PC-9 (cell line): ENCODE measurements at regions not wholly inside any gene's neighbourhood (a gene's known extent, or its start where the extent isn't known, plus 50 kb on each side); places are given as distances from the start of the nearest gene placed in this dataset.

Source experiments
- BruUV-seq: library from RNA; stranded (reverse); fragments of 400-500 nt; replicated peaks from 2 replicates; lab custom pipeline; 2021; lab: Mats Ljungman, UMichigan
- CTCF ChIA-PET: fragments of 300-600 bp; sonication (Branson Sonifier 250); formaldehyde crosslinking; loops from one replicate; lab custom pipeline; 2022; ENCODE audit warnings: antibody characterized with exemption; lab: Charles Lee
- POLR2A ChIA-PET: fragments of 300-600 bp; sonication (Branson Sonifier 250); formaldehyde crosslinking; loops from one replicate; lab custom pipeline; 2022; ENCODE audit warnings: antibody characterized with exemption; ENCODE audit not compliant: unreplicated experiment; lab: Charles Lee
- DNase-seq, 2 experiments: peaks; one replicate each; pipeline versions ENCODE4 v3.0.0 to v3.0.0-alpha.2; 2015 to 2022; ENCODE audit warnings: mixed read lengths in 1 of 2
- H2AFZ ChIP-seq: fragments of 200-600 bp; sonication (generic); 2 replicates; pipeline ENCODE4 v1.8.1; 2017; ENCODE audit warnings: antibody characterized with exemption
- H3F3A ChIP-seq: fragments of 200-600 bp; sonication (generic); 2 replicates; pipeline ENCODE4 v1.8.1; 2017; ENCODE audit warnings: antibody characterized with exemption, mild to moderate bottlenecking, low read depth; ENCODE audit not compliant: insufficient read depth
- H3K27ac ChIP-seq: fragments of 200-600 bp; sonication (generic); 2 replicates; pipeline ENCODE4 v1.6.1; 2016; ENCODE audit warnings: mixed run types
- H3K27me3 ChIP-seq: fragments of 200-600 bp; sonication (generic); 2 replicates; pipeline ENCODE4 v1.6.1; 2016; ENCODE audit warnings: low read depth, mixed run types; ENCODE audit not compliant: insufficient read depth
- H3K36me3 ChIP-seq: fragments of 200-600 bp; sonication (generic); 2 replicates; pipeline ENCODE4 v1.6.1; 2016; ENCODE audit warnings: low read depth, mixed run types
- H3K4me1 ChIP-seq: fragments of 200-600 bp; sonication (generic); replicated peaks from 2 replicates; pipeline ENCODE4 v1.6.1; 2016; ENCODE audit warnings: mixed run types; ENCODE audit not compliant: insufficient read depth
- H3K4me2 ChIP-seq: fragments of 200-600 bp; sonication (generic); 2 replicates; pipeline ENCODE4 v1.6.1; 2017; ENCODE audit warnings: mixed run types
- H3K4me3 ChIP-seq: fragments of 200-600 bp; sonication (generic); 2 replicates; pipeline ENCODE4 v1.6.1; 2016; ENCODE audit warnings: mixed run types
- H3K79me2 ChIP-seq: fragments of 200-600 bp; sonication (generic); 2 replicates; pipeline ENCODE4 v1.6.1; 2017; ENCODE audit warnings: low read depth, mixed run types
- H3K9me2 ChIP-seq: fragments of 200-600 bp; sonication (generic); 2 replicates; pipeline ENCODE4 v1.8.1; 2017; ENCODE audit warnings: mild to moderate bottlenecking; ENCODE audit not compliant: insufficient read depth
- H3K9me3 ChIP-seq: fragments of 200-600 bp; sonication (generic); 2 replicates; pipeline ENCODE4 v1.8.1; 2016; ENCODE audit warnings: low read depth; ENCODE audit not compliant: insufficient read depth
- H4K20me1 ChIP-seq: fragments of 200-600 bp; sonication (generic); 2 replicates; pipeline ENCODE4 v1.8.1; 2017; ENCODE audit not compliant: insufficient read depth
- EZH2 ChIP-seq: fragments of 200-600 bp; sonication (generic); IDR thresholded peaks from 2 replicates; pipeline ENCODE4 v1.8.0; 2017; ENCODE audit warnings: antibody characterized with exemption, low read depth
- intact Hi-C: fragments of 100-400 bp; cut with micrococcal nuclease; formaldehyde crosslinking; loops from one replicate; pipeline ENCODE4 v1.10.0; 2022; ENCODE audit not compliant: unreplicated experiment
- TF ChIP-seq, protein P1 (sequence below): fragments of 200-600 bp; sonication (generic); conservative IDR thresholded peaks from 2 replicates; pipeline ENCODE4 v1.6.1; 2017; ENCODE audit warnings: mixed run types, antibody characterized with exemption, mild to moderate bottlenecking, moderate library complexity

DNA sequence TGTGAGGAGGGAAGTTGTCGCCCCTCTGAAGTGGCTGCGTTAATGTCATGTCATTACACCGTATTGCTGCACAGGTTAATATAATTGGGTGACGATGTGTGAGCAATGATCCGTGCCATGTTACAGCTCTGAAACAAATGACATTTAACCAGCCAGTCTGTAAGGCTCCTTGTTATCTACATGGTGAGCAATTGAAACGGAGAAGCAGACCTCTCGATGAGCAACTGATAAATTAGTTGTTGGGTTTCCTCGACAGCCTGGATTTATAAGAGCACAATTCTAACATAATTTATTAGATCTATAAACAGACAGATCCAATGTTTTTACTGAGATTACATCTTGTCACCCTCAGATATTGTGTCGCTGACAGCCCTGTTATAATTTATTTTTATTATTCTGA is 49.9 kb upstream of the MAFB start:
- Histone ChIP-seq H3K9me3 (no peaks in the 10 kb centered on the region), H3F3A (no peaks in the 10 kb centered on the region), H3K79me2 (no peaks in the 10 kb centered on the region), H3K36me3 (no peaks in the 10 kb centered on the region), H2AFZ (no peak overlapping the region), H3K9me2 (no peaks in the 10 kb centered on the region), H3K4me3 (no peak overlapping the region), H3K27me3 (peaks cover 66% of the 10 kb centered on the region), H3K4me2 (no peak overlapping the region), H3K27ac (no peak overlapping the region), H3K4me1 (no peaks in the 10 kb centered on the region), H4K20me1 (no peaks in the 10 kb centered on the region; the same call in 1 of the 2 replicates)
- no TSS peak for BruUV-seq
- DNase-seq, result no peak
- TF ChIP-seq EZH2, result no peak
- TF ChIP-seq, protein P1, sequence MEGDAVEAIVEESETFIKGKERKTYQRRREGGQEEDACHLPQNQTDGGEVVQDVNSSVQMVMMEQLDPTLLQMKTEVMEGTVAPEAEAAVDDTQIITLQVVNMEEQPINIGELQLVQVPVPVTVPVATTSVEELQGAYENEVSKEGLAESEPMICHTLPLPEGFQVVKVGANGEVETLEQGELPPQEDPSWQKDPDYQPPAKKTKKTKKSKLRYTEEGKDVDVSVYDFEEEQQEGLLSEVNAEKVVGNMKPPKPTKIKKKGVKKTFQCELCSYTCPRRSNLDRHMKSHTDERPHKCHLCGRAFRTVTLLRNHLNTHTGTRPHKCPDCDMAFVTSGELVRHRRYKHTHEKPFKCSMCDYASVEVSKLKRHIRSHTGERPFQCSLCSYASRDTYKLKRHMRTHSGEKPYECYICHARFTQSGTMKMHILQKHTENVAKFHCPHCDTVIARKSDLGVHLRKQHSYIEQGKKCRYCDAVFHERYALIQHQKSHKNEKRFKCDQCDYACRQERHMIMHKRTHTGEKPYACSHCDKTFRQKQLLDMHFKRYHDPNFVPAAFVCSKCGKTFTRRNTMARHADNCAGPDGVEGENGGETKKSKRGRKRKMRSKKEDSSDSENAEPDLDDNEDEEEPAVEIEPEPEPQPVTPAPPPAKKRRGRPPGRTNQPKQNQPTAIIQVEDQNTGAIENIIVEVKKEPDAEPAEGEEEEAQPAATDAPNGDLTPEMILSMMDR, result no peak
- ChIA-PET CTCF (no interaction called here), POLR2A (no interaction called here)
- intact Hi-C loops, result no loop called here

DNA sequence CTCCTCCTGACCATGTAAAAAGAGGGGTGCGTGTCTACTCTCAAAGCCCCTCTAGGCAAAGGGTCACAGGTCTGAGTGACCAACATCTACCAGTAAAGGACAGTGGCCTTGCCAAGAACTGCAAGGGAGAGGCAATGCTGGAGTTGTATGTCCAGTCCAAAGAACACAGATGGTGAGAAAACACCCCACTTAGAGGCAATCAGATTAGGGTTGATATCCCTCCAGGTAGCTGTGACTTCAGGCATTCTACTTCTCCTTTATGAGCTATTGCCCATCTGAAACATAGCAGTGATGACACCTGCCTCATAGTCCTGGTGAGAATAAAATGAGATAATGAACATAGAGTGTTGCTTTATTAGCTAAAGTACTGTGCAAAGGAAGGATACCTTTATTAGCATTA is 50.8 kb upstream of the MAFB start:
- Histone ChIP-seq H3K79me2 (no peaks in the 10 kb centered on the region), H3K4me3 (no peak overlapping the region), H2AFZ (no peak overlapping the region), H3K9me2 (no peaks in the 10 kb centered on the region), H3K4me1 (no peaks in the 10 kb centered on the region), H3K9me3 (no peaks in the 10 kb centered on the region), H3K4me2 (no peak overlapping the region), H3K27me3 (peaks cover 75% of the 10 kb centered on the region), H3K36me3 (no peaks in the 10 kb centered on the region), H4K20me1 (no peaks in the 10 kb centered on the region; the same call in 1 of the 2 replicates), H3K27ac (no peak overlapping the region), H3F3A (no peaks in the 10 kb centered on the region)
- TF ChIP-seq, protein P1, result no peak
- no peak for TF ChIP-seq EZH2
- DNase-seq, result no peak
- BruUV-seq, result no TSS peak
- ChIA-PET CTCF (no interaction called here), POLR2A (no interaction called here)
- intact Hi-C loops, result no loop called here

DNA sequence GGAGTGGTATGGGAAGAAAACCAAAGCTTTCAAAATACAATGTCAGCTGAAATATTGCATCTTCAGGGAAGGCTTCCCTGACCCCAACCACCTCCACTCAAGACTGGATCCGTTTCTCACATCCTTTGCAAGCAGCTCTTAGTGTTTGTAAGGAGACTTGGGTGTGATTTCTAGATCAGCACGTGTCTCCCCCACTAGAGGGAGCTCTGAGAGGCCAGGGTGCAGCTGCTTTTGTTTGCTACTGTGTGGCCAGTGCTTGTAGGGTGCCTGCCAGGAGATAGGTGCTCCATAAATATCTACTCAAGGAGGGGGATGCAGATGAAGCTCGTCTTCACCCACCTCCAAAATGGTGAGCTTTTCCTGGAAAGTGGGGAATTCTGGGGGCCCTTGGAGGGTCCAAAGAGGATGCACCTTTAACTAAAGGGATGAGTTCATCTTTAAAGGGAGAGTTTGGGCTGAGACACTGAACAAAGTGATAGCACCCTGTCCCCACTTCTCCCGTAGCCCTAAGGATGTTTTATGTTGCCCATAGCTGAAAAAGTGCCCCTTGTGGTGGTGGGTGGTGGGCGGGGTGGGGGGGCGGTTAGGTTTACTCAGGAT is 52.6 kb upstream of the MAFB start:
- intact Hi-C loops, result no loop called here
- no peaks in the 10 kb centered on the region for H3K9me3 ChIP-seq
- H3K36me3 ChIP-seq, result no peaks in the 10 kb centered on the region
- CTCF ChIA-PET, result interaction anchor here (0.5 to 1.1 kb wide), 3 partner anchors 21 to 283 kb away, joined by 3 to 5 read pairs (median 3); no protein-coding TSS in a partner anchor
- no peak overlapping the region for H3K4me3 ChIP-seq
- H2AFZ ChIP-seq, result no peak overlapping the region
- H3K27ac ChIP-seq, result no peak overlapping the region
- TF ChIP-seq, protein P1, result peak; percentile 74
- no peak for TF ChIP-seq EZH2
- DNase-seq, result peak in 1 of 2 experiments; percentile 15
- peaks cover 87% of the 10 kb centered on the region for H3K27me3 ChIP-seq
- no peaks in the 10 kb centered on the region for H3K4me1 ChIP-seq
- no TSS peak for BruUV-seq
- no peaks in the 10 kb centered on the region for H3F3A ChIP-seq
- no peaks in the 10 kb centered on the region for H3K79me2 ChIP-seq
- no peaks in the 10 kb centered on the region for H3K9me2 ChIP-seq
- H3K4me2 ChIP-seq, result no peak overlapping the region
- no peaks in the 10 kb centered on the region; the same call in 1 of the 2 replicates for H4K20me1 ChIP-seq
- POLR2A ChIA-PET, result no interaction called here
